Activated naive CD4-positive, alpha-beta T cell treated with anti-CD3 and anti-CD28 coated beads, Interleukin-2, amount 10 ng/mL, durations not matched to agents 7 days and 5 days (primary cell): ENCODE measurements at regions not wholly inside any gene's neighbourhood (a gene's known extent, or its start where the extent isn't known, plus 50 kb on each side); places are given as distances from the start of the nearest gene placed in this dataset.
"Not testable (repeated sequence)": the region's sequence is repeated elsewhere in the genome, so short reads cannot be mapped to it uniquely, and the experiment has no call there.

Experiments
- CTCF ChIA-PET: fragments of 350-600 bp; sonication (Branson Sonifier 250); formaldehyde crosslinking; loops from one replicate; lab custom pipeline; 2021; ENCODE audit warnings: antibody characterized with exemption; lab: Charles Lee
- DNase-seq: peaks from one replicate; pipeline ENCODE4 v3.0.0-alpha.2; 2020
- H3K27ac Mint-ChIP-seq: one replicate; pipeline ENCODE4 v1.8.0; 2021; ENCODE audit warnings: mild to moderate bottlenecking, moderate library complexity, mixed read lengths
- H3K27me3 Mint-ChIP-seq: one replicate; pipeline ENCODE4 v1.8.0; 2021; ENCODE audit warnings: mild to moderate bottlenecking, mixed read lengths
- H3K36me3 Mint-ChIP-seq: one replicate; pipeline ENCODE4 v1.8.0; 2021; ENCODE audit warnings: mixed read lengths
- H3K4me1 Mint-ChIP-seq: one replicate; pipeline ENCODE4 v1.8.0; 2021; ENCODE audit warnings: mixed read lengths
- H3K4me3 Mint-ChIP-seq: one replicate; pipeline ENCODE4 v1.8.0; 2021; ENCODE audit warnings: mild to moderate bottlenecking, moderate library complexity, mixed read lengths
- H3K9me3 Mint-ChIP-seq: one replicate; pipeline ENCODE4 v1.8.0; 2021; ENCODE audit warnings: mixed read lengths

DNA sequence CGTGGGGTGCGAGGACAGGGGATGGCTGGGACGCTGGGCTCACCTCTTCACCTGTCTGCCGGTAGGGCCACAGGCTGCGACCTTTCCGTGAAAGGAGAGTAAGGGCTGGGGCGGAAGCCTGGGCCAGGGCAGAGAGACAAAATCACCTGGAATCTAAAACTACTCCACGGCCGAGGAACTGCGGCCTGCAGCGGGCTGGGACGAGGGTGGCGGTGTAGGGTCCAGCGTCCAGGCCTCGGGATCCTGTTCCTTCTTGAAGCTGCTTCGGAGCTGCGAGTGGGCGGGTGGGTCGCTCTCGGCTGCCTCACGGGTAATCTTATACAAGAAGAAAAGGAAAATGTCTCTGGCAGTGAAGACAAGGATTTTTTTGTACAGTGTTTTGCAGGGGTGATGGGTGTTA is 356.5 kb downstream of the ZNF33B start:
- DNase-seq, CTCF ChIA-PET, H3K4me3 Mint-ChIP-seq, H3K4me1 Mint-ChIP-seq, H3K36me3 Mint-ChIP-seq, H3K27me3 Mint-ChIP-seq, H3K27ac Mint-ChIP-seq: not testable (repeated sequence)
- peaks cover 13% of the 10 kb centered on the region for H3K9me3 Mint-ChIP-seq

DNA sequence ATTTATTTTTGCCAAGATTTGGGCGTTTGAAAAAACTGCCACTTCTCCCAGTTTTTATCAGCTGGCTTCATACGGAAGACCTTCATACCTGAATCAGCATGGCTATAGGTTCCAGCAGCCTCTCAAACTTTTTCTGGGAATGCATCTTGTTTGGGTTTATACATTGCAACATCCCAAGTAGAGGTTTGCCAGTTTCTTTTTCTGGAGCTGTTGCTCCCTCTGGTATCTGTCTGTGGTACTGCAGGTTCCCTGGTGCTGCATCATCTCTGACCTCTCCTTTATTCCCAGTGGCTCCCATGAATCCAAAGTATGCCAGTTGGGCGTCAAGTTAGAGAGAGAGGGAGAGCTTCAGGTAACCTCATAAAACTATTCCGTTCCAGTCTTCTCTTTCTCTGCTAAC is 368.6 kb downstream of the ZNF33B start:
- H3K27ac Mint-ChIP-seq, H3K4me3 Mint-ChIP-seq, DNase-seq, H3K36me3 Mint-ChIP-seq, H3K27me3 Mint-ChIP-seq, H3K4me1 Mint-ChIP-seq, CTCF ChIA-PET: not testable (repeated sequence)
- peaks cover 11% of the 10 kb centered on the region for H3K9me3 Mint-ChIP-seq

DNA sequence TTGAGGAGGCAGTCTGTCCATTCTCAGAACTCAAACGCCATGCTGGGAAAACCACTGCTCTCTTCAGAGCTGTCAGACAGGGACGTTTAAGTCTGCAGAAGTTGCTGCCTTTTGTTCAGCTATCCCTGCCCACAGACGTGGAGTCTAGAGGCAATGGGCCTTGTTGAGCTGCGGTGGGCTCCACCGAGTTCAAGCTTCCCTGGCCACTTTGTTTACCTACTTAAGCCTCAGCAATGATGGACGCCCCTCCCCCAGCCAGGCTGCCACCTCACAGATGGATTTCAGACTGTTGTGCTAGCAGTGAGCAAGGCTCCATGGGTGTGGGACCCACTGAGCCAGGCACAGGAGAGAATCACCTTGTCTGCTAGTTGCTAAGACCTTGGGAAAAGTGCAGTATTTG is 375.1 kb downstream of the ZNF33B start:
- H3K36me3 Mint-ChIP-seq, H3K27ac Mint-ChIP-seq, DNase-seq, H3K27me3 Mint-ChIP-seq, H3K4me3 Mint-ChIP-seq, H3K4me1 Mint-ChIP-seq, CTCF ChIA-PET: not testable (repeated sequence)
- H3K9me3 Mint-ChIP-seq, result peaks cover 37% of the 10 kb centered on the region

DNA sequence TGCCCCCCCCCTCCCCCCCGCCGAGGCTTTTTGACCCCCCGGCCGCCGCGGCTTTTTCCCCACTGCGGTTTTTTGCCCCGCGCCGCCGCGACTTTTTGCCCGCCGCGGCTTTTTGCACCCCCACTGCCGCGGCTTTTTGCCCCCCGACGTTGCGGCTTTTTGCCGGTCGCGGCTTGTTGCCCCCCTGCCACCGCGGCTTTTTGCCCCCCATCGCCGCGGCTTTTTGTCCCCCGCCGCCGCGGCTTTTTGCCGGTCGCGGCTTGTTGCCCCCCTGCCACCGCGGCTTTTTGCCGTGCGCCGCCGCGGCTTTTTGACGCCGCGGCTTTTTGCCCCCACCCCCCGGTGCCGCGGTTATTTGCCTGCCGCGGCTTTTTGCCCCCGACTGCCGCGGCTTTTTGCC is 395.4 kb downstream of the ZNF33B start:
- H3K27ac Mint-ChIP-seq, H3K4me1 Mint-ChIP-seq, DNase-seq, H3K27me3 Mint-ChIP-seq, H3K4me3 Mint-ChIP-seq, H3K36me3 Mint-ChIP-seq, CTCF ChIA-PET: not testable (repeated sequence)
- H3K9me3 Mint-ChIP-seq, result peaks cover 16% of the 10 kb centered on the region

GRCh38 chr10:42242135-42242805 is 396.1 kb downstream of the ZNF33B start:
- Mint-ChIP-seq H3K9me3 (peaks cover 17% of the 10 kb centered on the region), H3K36me3 (no peaks in the 10 kb centered on the region), H3K4me1 (no peaks in the 10 kb centered on the region), H3K27ac (no peak overlapping the region), H3K4me3 (no peak overlapping the region), H3K27me3 (peaks cover 3% of the 10 kb centered on the region)
- CTCF ChIA-PET, result no interaction called here
- DNase-seq, result no peak

- CTCF ChIA-PET, H3K27ac Mint-ChIP-seq, DNase-seq, H3K36me3 Mint-ChIP-seq, H3K4me1 Mint-ChIP-seq, H3K27me3 Mint-ChIP-seq, H3K4me3 Mint-ChIP-seq: not testable (repeated sequence)
- peaks cover 30% of the 10 kb centered on the region for H3K9me3 Mint-ChIP-seq
Observed at GRCh38 chr10:42236401-42236800, 402.0 kb downstream of the ZNF33B start.

- CTCF ChIA-PET, H3K27me3 Mint-ChIP-seq, H3K4me1 Mint-ChIP-seq, H3K36me3 Mint-ChIP-seq, H3K4me3 Mint-ChIP-seq, H3K27ac Mint-ChIP-seq, DNase-seq: not testable (repeated sequence)
- peaks cover 32% of the 10 kb centered on the region for H3K9me3 Mint-ChIP-seq
Observed at GRCh38 chr10:42235736-42236135, 402.6 kb downstream of the ZNF33B start.

DNA sequence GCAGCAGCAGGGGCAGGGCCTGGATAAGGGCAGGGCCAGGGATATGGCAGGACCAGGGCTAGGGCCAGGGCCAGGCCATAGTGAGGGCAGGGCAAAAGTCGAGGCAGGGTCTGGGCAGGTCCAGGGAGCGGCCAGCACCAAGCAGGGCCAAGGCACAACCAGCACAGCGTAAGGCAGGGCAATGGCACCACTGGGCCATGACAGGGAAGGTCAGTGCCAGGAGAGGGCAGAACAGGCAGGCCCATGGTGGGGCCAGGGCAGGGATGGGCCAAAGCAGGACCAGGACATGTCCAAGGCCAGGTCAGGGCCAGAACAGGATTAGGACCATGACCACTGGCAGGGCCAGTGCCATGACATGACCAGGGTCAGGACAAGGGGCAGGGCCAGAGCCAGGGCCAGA is 403.1 kb downstream of the ZNF33B start:
- H3K27ac Mint-ChIP-seq, H3K4me3 Mint-ChIP-seq, H3K27me3 Mint-ChIP-seq, CTCF ChIA-PET, H3K4me1 Mint-ChIP-seq, DNase-seq, H3K36me3 Mint-ChIP-seq: not testable (repeated sequence)
- peaks cover 35% of the 10 kb centered on the region for H3K9me3 Mint-ChIP-seq

- H3K27me3 Mint-ChIP-seq, CTCF ChIA-PET, H3K36me3 Mint-ChIP-seq, H3K4me1 Mint-ChIP-seq, DNase-seq, H3K4me3 Mint-ChIP-seq, H3K27ac Mint-ChIP-seq: not testable (repeated sequence)
- H3K9me3 Mint-ChIP-seq, result peaks cover 38% of the 10 kb centered on the region
Observed at GRCh38 chr10:42234506-42234905, 403.9 kb downstream of the ZNF33B start.

- DNase-seq, H3K36me3 Mint-ChIP-seq, H3K27ac Mint-ChIP-seq, CTCF ChIA-PET, H3K4me3 Mint-ChIP-seq, H3K27me3 Mint-ChIP-seq, H3K4me1 Mint-ChIP-seq: not testable (repeated sequence)
- peaks cover 37% of the 10 kb centered on the region for H3K9me3 Mint-ChIP-seq
Observed at GRCh38 chr10:42233461-42234206, 404.7 kb downstream of the ZNF33B start.

- H3K9me3 Mint-ChIP-seq, result peaks cover 42% of the 10 kb centered on the region
- H3K36me3 Mint-ChIP-seq, DNase-seq, H3K27ac Mint-ChIP-seq, H3K27me3 Mint-ChIP-seq, CTCF ChIA-PET, H3K4me1 Mint-ChIP-seq, H3K4me3 Mint-ChIP-seq: not testable (repeated sequence)
Observed at GRCh38 chr10:42232955-42233354, 405.4 kb downstream of the ZNF33B start.

DNA sequence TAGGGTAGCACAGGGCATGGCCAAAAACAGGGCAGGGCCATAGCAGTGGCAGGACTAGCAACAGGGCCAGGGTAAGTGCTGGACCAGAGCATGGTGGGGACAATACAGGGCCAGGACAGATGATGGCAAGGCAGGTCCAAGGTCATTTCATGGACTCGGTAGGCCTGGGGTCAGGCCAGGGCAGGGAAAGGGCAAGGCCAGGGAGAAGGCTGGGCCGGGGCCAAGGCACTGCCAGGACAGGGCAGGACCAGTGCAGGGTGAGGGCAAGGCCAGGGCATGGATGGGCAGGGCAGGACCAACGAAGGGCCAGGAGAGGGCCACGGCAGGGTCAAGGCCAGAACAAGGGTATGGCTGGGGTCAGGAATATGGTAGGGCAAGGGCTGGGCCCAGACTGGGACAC is 407.6 kb downstream of the ZNF33B start:
- H3K4me1 Mint-ChIP-seq, H3K36me3 Mint-ChIP-seq, DNase-seq, H3K4me3 Mint-ChIP-seq, H3K27me3 Mint-ChIP-seq, CTCF ChIA-PET, H3K27ac Mint-ChIP-seq: not testable (repeated sequence)
- H3K9me3 Mint-ChIP-seq, result peaks cover 52% of the 10 kb centered on the region

- H3K27me3 Mint-ChIP-seq, CTCF ChIA-PET, H3K27ac Mint-ChIP-seq, H3K4me1 Mint-ChIP-seq, DNase-seq, H3K36me3 Mint-ChIP-seq, H3K4me3 Mint-ChIP-seq: not testable (repeated sequence)
- peaks cover 50% of the 10 kb centered on the region for H3K9me3 Mint-ChIP-seq
Observed at GRCh38 chr10:42230115-42230514, 408.3 kb downstream of the ZNF33B start.

- CTCF ChIA-PET, H3K4me3 Mint-ChIP-seq, H3K4me1 Mint-ChIP-seq, DNase-seq, H3K27me3 Mint-ChIP-seq, H3K36me3 Mint-ChIP-seq, H3K27ac Mint-ChIP-seq: not testable (repeated sequence)
- peaks cover 41% of the 10 kb centered on the region for H3K9me3 Mint-ChIP-seq
Observed at GRCh38 chr10:42227859-42228258, 410.5 kb downstream of the ZNF33B start.

GRCh38 chr10:42193588-42193987 is 444.8 kb downstream of the ZNF33B start:
- H3K9me3 Mint-ChIP-seq, H3K27me3 Mint-ChIP-seq, H3K4me1 Mint-ChIP-seq, H3K4me3 Mint-ChIP-seq, H3K36me3 Mint-ChIP-seq, DNase-seq, CTCF ChIA-PET, H3K27ac Mint-ChIP-seq: not testable (repeated sequence)
